ENCODE measurements at regions not wholly inside any gene's neighbourhood (a gene's known extent, or its start where the extent isn't known, plus 50 kb on each side); places are given as distances from the start of the nearest gene placed in this dataset.

GRCh38 chr18:45249246-45249661 is 366.0 kb upstream of the SLC14A2 start:
- H3K27me3 ChIP-seq (ENCODE audit: insufficient read depth, low read length), result no peaks in the 10 kb centered on the region
- CTCF ChIA-PET, result no interaction called here

More at GRCh38 chr18:45249246-45249661, 366.0 kb upstream of the SLC14A2 start:
- Histone ChIP-seq H3K27ac (ENCODE audit: low read depth, low read length) (no peak overlapping the region), H3K4me3 (replicated peaks in 1 of 2; ENCODE audit: low read depth in 1 of 2, low read length in 2 of 2) (no peak overlapping the region), H3K4me2 (ENCODE audit: low read length) (no peak overlapping the region), H4K20me1 (ENCODE audit: insufficient read depth) (no peaks in the 10 kb centered on the region), H3K4me1 (ENCODE audit: control insufficient read depth in 1 of 2, insufficient read depth in 2 of 2, low read length in 2 of 2) (no peaks in the 10 kb centered on the region), H3K79me2 (ENCODE audit: insufficient read depth, low read length) (no peaks in the 10 kb centered on the region), H3K9me3 (ENCODE audit: control insufficient read depth in 1 of 2, insufficient read depth in 1 of 2, low read depth in 1 of 2, low read length in 2 of 2) (no peaks in the 10 kb centered on the region; a peak in 2 of 4 replicates), H3K9ac (ENCODE audit: low read length) (no peak overlapping the region), H3K9me2 (ENCODE audit: insufficient read depth) (no peaks in the 10 kb centered on the region), H2AFZ (ENCODE audit: low read depth, low read length, poor library complexity, severe bottlenecking) (no peak overlapping the region), H3K36me3 (ENCODE audit: control insufficient read depth in 1 of 2, insufficient read depth in 2 of 2, low read length in 2 of 2) (no peaks in the 10 kb centered on the region)
- no peak for DNase-seq (ENCODE audit: low read depth, low spot score)
- ChIA-PET RAD21 (ENCODE audit: low non-redundant PET in 1 of 2, low total read pairs in 2 of 2, uncharacterized antibody in 2 of 2, unreplicated experiment in 2 of 2) (no interaction called here), POLR2A (no interaction called here)
- TF ChIP-seq ELF1 (IDR thresholded peaks at IDR 0.05; ENCODE audit: borderline replicate concordance, low read depth) (no peak), FOSL1 (IDR thresholded peaks at IDR 0.05; ENCODE audit: low read depth) (no peak), SIN3A (IDR thresholded peaks at IDR 0.05; ENCODE audit: low read depth) (no peak), MAX (IDR thresholded peaks at IDR 0.05) (no peak), POLR2A (IDR thresholded peaks at IDR 0.05; ENCODE audit: borderline replicate concordance, extremely low read depth, insufficient read depth, insufficient read length) (no peak), ZFX (IDR thresholded peaks at IDR 0.05) (no peak), ZBTB33 (IDR thresholded peaks at IDR 0.05; ENCODE audit: extremely low read depth, insufficient replicate concordance, low read length) (no peak), CTCF (IDR thresholded peaks at IDR 0.05 in 2 of 3, conservative IDR thresholded peaks at IDR 0.05 in 1 of 3; ENCODE audit: borderline replicate concordance in 1 of 3, insufficient read depth in 1 of 3, low read depth in 2 of 3, low read length in 2 of 3) (no peak), SRF (IDR thresholded peaks at IDR 0.05; ENCODE audit: low read depth) (no peak), ATF3 (IDR thresholded peaks at IDR 0.05) (no peak), JUND (IDR thresholded peaks at IDR 0.05) (no peak), REST (IDR thresholded peaks at IDR 0.05; ENCODE audit: low read depth) (no peak), CEBPB (IDR thresholded peaks at IDR 0.05; ENCODE audit: low read depth) (no peak), YY1 (IDR thresholded peaks at IDR 0.05; ENCODE audit: extremely low read depth, insufficient replicate concordance, low read depth, low read length) (no peak), TCF7L2 (IDR thresholded peaks at IDR 0.05; ENCODE audit: borderline replicate concordance, extremely low read depth, insufficient read depth, insufficient read length) (no peak), POLR2AphosphoS5 (IDR thresholded peaks at IDR 0.05; ENCODE audit: low read depth, low read length) (no peak), EGR1 (IDR thresholded peaks at IDR 0.05; ENCODE audit: low read depth) (no peak), CBX3 (IDR thresholded peaks at IDR 0.05; ENCODE audit: low read depth) (no peak)
- no TSS peak for BruUV-seq (replicated peaks)
- ATAC-seq, result no peak
- intact Hi-C loops (cut with micrococcal nuclease), result no loop called here
